GM23338 (cell line): ENCODE measurements at regions not wholly inside any gene's neighbourhood (a gene's known extent, or its start where the extent isn't known, plus 50 kb on each side); places are given as distances from the start of the nearest gene placed in this dataset.

ENCODE experiments used
- ATAC-seq: fragments of 200-7000 bp; cut with Tn5 transposase; 3 replicates; pipeline ENCODE4 v1.9.1; 2020
- DNase-seq: peaks from one replicate; pipeline ENCODE4 v3.0.0-alpha.2; 2015; ENCODE audit warnings: low spot score
- H2AFZ ChIP-seq: fragments of 200-600 bp; sonication (generic); 2 replicates; pipeline ENCODE4 v1.8.0; 2016; ENCODE audit warnings: antibody characterized with exemption, mild to moderate bottlenecking, moderate library complexity
- H3F3A ChIP-seq: fragments of 200-600 bp; sonication (generic); replicated peaks from 2 replicates; pipeline ENCODE4 v1.8.0; 2017; ENCODE audit warnings: antibody characterized with exemption, mixed run types, low read depth
- H3K27ac ChIP-seq: fragments of 200-600 bp; sonication (generic); 2 replicates; pipeline ENCODE4 v1.6.1; 2016; ENCODE audit warnings: low read depth
- H3K27me3 ChIP-seq: fragments of 200-600 bp; sonication (generic); 2 replicates; pipeline ENCODE4 v1.8.0; 2016; ENCODE audit warnings: mild to moderate bottlenecking, mixed run types, moderate library complexity; ENCODE audit not compliant: insufficient read depth
- H3K36me3 ChIP-seq: fragments of 200-600 bp; sonication (generic); 2 replicates; pipeline ENCODE4 v1.8.0; 2016; ENCODE audit warnings: mild to moderate bottlenecking; ENCODE audit not compliant: insufficient read depth
- H3K4me1 ChIP-seq: fragments of 200-600 bp; sonication (generic); 2 replicates; pipeline ENCODE4 v1.8.0; 2016; ENCODE audit warnings: mild to moderate bottlenecking, moderate library complexity; ENCODE audit not compliant: insufficient read depth
- H3K4me2 ChIP-seq: fragments of 200-600 bp; sonication (generic); 2 replicates; pipeline ENCODE4 v1.7.1; 2017; ENCODE audit warnings: mixed run types
- H3K4me3 ChIP-seq: fragments of 200-600 bp; sonication (generic); 2 replicates; pipeline ENCODE4 v1.6.1; 2016; ENCODE audit warnings: mixed run types
- H3K79me2 ChIP-seq: fragments of 200-600 bp; sonication (generic); replicated peaks from 2 replicates; pipeline ENCODE4 v1.8.0; 2017; ENCODE audit warnings: mild to moderate bottlenecking; ENCODE audit not compliant: insufficient read depth
- H3K9me2 ChIP-seq: fragments of 200-600 bp; sonication (generic); 2 replicates; pipeline ENCODE4 v1.8.0; 2017; ENCODE audit not compliant: insufficient read depth
- H4K20me1 ChIP-seq: fragments of 200-600 bp; sonication (generic); replicated peaks from 2 replicates; pipeline ENCODE4 v1.8.0; 2017; ENCODE audit warnings: mild to moderate bottlenecking; ENCODE audit not compliant: insufficient read depth
- H3K27ac Mint-ChIP-seq: 2 replicates; pipeline ENCODE4 v1.8.0; 2020; ENCODE audit warnings: inconsistent platforms, mild to moderate bottlenecking, moderate library complexity, mixed read lengths
- H3K27me3 Mint-ChIP-seq: 3 replicates; pipeline ENCODE4 v1.8.0; 2022; ENCODE audit warnings: low read depth, mild to moderate bottlenecking, moderate library complexity, mixed read lengths, inconsistent platforms; ENCODE audit not compliant: insufficient read depth, poor library complexity
- H3K36me3 Mint-ChIP-seq: 3 replicates; pipeline ENCODE4 v1.8.0; 2021; ENCODE audit warnings: low read depth, mild to moderate bottlenecking, inconsistent platforms, moderate library complexity, mixed read lengths
- H3K4me1 Mint-ChIP-seq: 3 replicates; pipeline ENCODE4 v1.8.0; 2020; ENCODE audit warnings: mild to moderate bottlenecking, inconsistent platforms, mixed read lengths
- H3K4me3 Mint-ChIP-seq: 3 replicates; pipeline ENCODE4 v1.8.0; 2021; ENCODE audit warnings: moderate library complexity, mild to moderate bottlenecking, inconsistent platforms, mixed read lengths
- H3K9me3 Mint-ChIP-seq: 3 replicates; pipeline ENCODE4 v1.8.0; 2020; ENCODE audit warnings: moderate library complexity, mild to moderate bottlenecking, inconsistent platforms, mixed read lengths
- CREB1 ChIP-seq: fragments of 250-450 bp; sonication (Bioruptor Pico); IDR thresholded peaks from 2 replicates; pipeline ENCODE4 v1.5.0; 2020; ENCODE audit warnings: low read depth, mild to moderate bottlenecking, moderate library complexity
- CTCF ChIP-seq, 2 experiments: fragments of 200-600 bp in 1 of 2; sonication (generic) in 1 of 2; conservative IDR thresholded peaks; 2 replicates each; pipeline versions ENCODE4 v1.5.1 to v1.6.1; 2016 to 2017; ENCODE audit warnings: antibody characterized with exemption in 2 of 2, low read depth in 2 of 2, mild to moderate bottlenecking in 2 of 2, moderate library complexity in 1 of 2
- ETS1 ChIP-seq: IDR thresholded peaks from 2 replicates; pipeline ENCODE4 v1.6.1; 2016; ENCODE audit warnings: antibody characterized with exemption
- EZH2 ChIP-seq: fragments of 200-600 bp; sonication (generic); IDR thresholded peaks from one replicate; pipeline ENCODE4 v1.8.0; 2017; ENCODE audit warnings: antibody characterized with exemption, mild to moderate bottlenecking, low read depth; ENCODE audit not compliant: unreplicated experiment
- EZH2phosphoT487 ChIP-seq: fragments of 200-600 bp; sonication (generic); IDR thresholded peaks from one replicate; pipeline ENCODE4 v1.8.1; 2018; ENCODE audit warnings: antibody characterized with exemption; ENCODE audit not compliant: unreplicated experiment
- JUNB ChIP-seq: IDR thresholded peaks from one replicate; pipeline ENCODE4 v1.6.1; 2016; ENCODE audit warnings: antibody characterized with exemption; ENCODE audit not compliant: unreplicated experiment
- NANOG ChIP-seq: IDR thresholded peaks from 2 replicates; pipeline ENCODE4 v1.6.1; 2016; ENCODE audit warnings: antibody characterized with exemption, borderline replicate concordance
- POLR2AphosphoS5 ChIP-seq: IDR thresholded peaks from 2 replicates; pipeline ENCODE4 v1.6.1; 2016; ENCODE audit warnings: antibody characterized with exemption, low read depth
- REST ChIP-seq: IDR thresholded peaks from one replicate; pipeline ENCODE4 v1.6.1; 2018; ENCODE audit warnings: antibody characterized with exemption; ENCODE audit not compliant: unreplicated experiment
- STAT1 ChIP-seq: IDR thresholded peaks from one replicate; pipeline ENCODE4 v1.6.1; 2016; ENCODE audit warnings: antibody characterized with exemption; ENCODE audit not compliant: unreplicated experiment
- ZNF114 ChIP-seq: fragments of 250-450 bp; sonication (Bioruptor Pico); IDR thresholded peaks from 2 replicates; pipeline ENCODE4 v1.5.0; 2020; ENCODE audit warnings: mild to moderate bottlenecking, moderate library complexity
- ZNF331 ChIP-seq: fragments of 250-450 bp; sonication (Bioruptor Pico); IDR thresholded peaks from 2 replicates; pipeline ENCODE4 v1.5.0; 2020; ENCODE audit warnings: low read depth, mild to moderate bottlenecking, moderate library complexity
- ZNF462 ChIP-seq: fragments of 250-450 bp; sonication (Bioruptor Pico); IDR thresholded peaks from 2 replicates; pipeline ENCODE4 v1.5.0; 2020; ENCODE audit warnings: mild to moderate bottlenecking, moderate library complexity

- H3K4me2 ChIP-seq = no peak overlapping the region
- Mint-ChIP-seq H3K27me3 (no peaks in the 10 kb centered on the region), H3K4me1 (peaks cover 9% of the 10 kb centered on the region; the same call in 2 of the 3 replicates), H3K27ac (no peak overlapping the region), H3K36me3 (no peaks in the 10 kb centered on the region), H3K4me3 (no peak overlapping the region), H3K9me3 (no peaks in the 10 kb centered on the region)
- no peaks in the 10 kb centered on the region for H3K36me3 ChIP-seq
- H3K27me3 ChIP-seq = no peaks in the 10 kb centered on the region
- ATAC-seq (no peak), DNase-seq (no peak)
- peaks cover 9% of the 10 kb centered on the region for H3K4me1 ChIP-seq
- TF ChIP-seq NANOG (no peak), ZNF114 (CRISPR knock-in tag) (no peak), CREB1 (CRISPR knock-in tag) (no peak), STAT1 (no peak), REST (no peak), CTCF (conservative IDR thresholded peaks at IDR 0.05; ENCODE audit: low read depth in 2 of 2) (no peak), ZNF331 (CRISPR knock-in tag) (no peak), ETS1 (no peak), ZNF462 (CRISPR knock-in tag) (no peak), EZH2 (no peak), EZH2phosphoT487 (no peak), JUNB (no peak), POLR2AphosphoS5 (no peak)
- H3K4me3 ChIP-seq = no peak overlapping the region
- H4K20me1 ChIP-seq = no peaks in the 10 kb centered on the region
- no peaks in the 10 kb centered on the region for H3F3A ChIP-seq
- no peaks in the 10 kb centered on the region for H3K79me2 ChIP-seq
- no peak overlapping the region for H2AFZ ChIP-seq
- no peaks in the 10 kb centered on the region for H3K9me2 ChIP-seq
- H3K27ac ChIP-seq = no peak overlapping the region
Observed at GRCh38 chr11:130817330-130817944, 98.8 kb downstream of the SNX19 start.
